GM23338 (cell line): ENCODE measurements at regions not wholly inside any gene's neighbourhood (a gene's known extent, or its start where the extent isn't known, plus 50 kb on each side); places are given as distances from the start of the nearest gene placed in this dataset.

Experiments
- ATAC-seq: fragments of 200-7000 bp; cut with Tn5 transposase; 3 replicates; pipeline ENCODE4 v1.9.1; 2020
- DNase-seq: peaks from one replicate; pipeline ENCODE4 v3.0.0-alpha.2; 2015; ENCODE audit warnings: low spot score
- H2AFZ ChIP-seq: fragments of 200-600 bp; sonication (generic); 2 replicates; pipeline ENCODE4 v1.8.0; 2016; ENCODE audit warnings: antibody characterized with exemption, mild to moderate bottlenecking, moderate library complexity
- H3F3A ChIP-seq: fragments of 200-600 bp; sonication (generic); replicated peaks from 2 replicates; pipeline ENCODE4 v1.8.0; 2017; ENCODE audit warnings: antibody characterized with exemption, mixed run types, low read depth
- H3K27ac ChIP-seq: fragments of 200-600 bp; sonication (generic); 2 replicates; pipeline ENCODE4 v1.6.1; 2016; ENCODE audit warnings: low read depth
- H3K27me3 ChIP-seq: fragments of 200-600 bp; sonication (generic); 2 replicates; pipeline ENCODE4 v1.8.0; 2016; ENCODE audit warnings: mild to moderate bottlenecking, mixed run types, moderate library complexity; ENCODE audit not compliant: insufficient read depth
- H3K36me3 ChIP-seq: fragments of 200-600 bp; sonication (generic); 2 replicates; pipeline ENCODE4 v1.8.0; 2016; ENCODE audit warnings: mild to moderate bottlenecking; ENCODE audit not compliant: insufficient read depth
- H3K4me1 ChIP-seq: fragments of 200-600 bp; sonication (generic); 2 replicates; pipeline ENCODE4 v1.8.0; 2016; ENCODE audit warnings: mild to moderate bottlenecking, moderate library complexity; ENCODE audit not compliant: insufficient read depth
- H3K4me2 ChIP-seq: fragments of 200-600 bp; sonication (generic); 2 replicates; pipeline ENCODE4 v1.7.1; 2017; ENCODE audit warnings: mixed run types
- H3K4me3 ChIP-seq: fragments of 200-600 bp; sonication (generic); 2 replicates; pipeline ENCODE4 v1.6.1; 2016; ENCODE audit warnings: mixed run types
- H3K79me2 ChIP-seq: fragments of 200-600 bp; sonication (generic); replicated peaks from 2 replicates; pipeline ENCODE4 v1.8.0; 2017; ENCODE audit warnings: mild to moderate bottlenecking; ENCODE audit not compliant: insufficient read depth
- H3K9me2 ChIP-seq: fragments of 200-600 bp; sonication (generic); 2 replicates; pipeline ENCODE4 v1.8.0; 2017; ENCODE audit not compliant: insufficient read depth
- H4K20me1 ChIP-seq: fragments of 200-600 bp; sonication (generic); replicated peaks from 2 replicates; pipeline ENCODE4 v1.8.0; 2017; ENCODE audit warnings: mild to moderate bottlenecking; ENCODE audit not compliant: insufficient read depth
- H3K27ac Mint-ChIP-seq: 2 replicates; pipeline ENCODE4 v1.8.0; 2020; ENCODE audit warnings: inconsistent platforms, mild to moderate bottlenecking, moderate library complexity, mixed read lengths
- H3K27me3 Mint-ChIP-seq: 3 replicates; pipeline ENCODE4 v1.8.0; 2022; ENCODE audit warnings: low read depth, mild to moderate bottlenecking, moderate library complexity, mixed read lengths, inconsistent platforms; ENCODE audit not compliant: insufficient read depth, poor library complexity
- H3K36me3 Mint-ChIP-seq: 3 replicates; pipeline ENCODE4 v1.8.0; 2021; ENCODE audit warnings: low read depth, mild to moderate bottlenecking, inconsistent platforms, moderate library complexity, mixed read lengths
- H3K4me1 Mint-ChIP-seq: 3 replicates; pipeline ENCODE4 v1.8.0; 2020; ENCODE audit warnings: mild to moderate bottlenecking, inconsistent platforms, mixed read lengths
- H3K4me3 Mint-ChIP-seq: 3 replicates; pipeline ENCODE4 v1.8.0; 2021; ENCODE audit warnings: moderate library complexity, mild to moderate bottlenecking, inconsistent platforms, mixed read lengths
- H3K9me3 Mint-ChIP-seq: 3 replicates; pipeline ENCODE4 v1.8.0; 2020; ENCODE audit warnings: moderate library complexity, mild to moderate bottlenecking, inconsistent platforms, mixed read lengths
- CREB1 ChIP-seq: fragments of 250-450 bp; sonication (Bioruptor Pico); IDR thresholded peaks from 2 replicates; pipeline ENCODE4 v1.5.0; 2020; ENCODE audit warnings: low read depth, mild to moderate bottlenecking, moderate library complexity
- CTCF ChIP-seq, 2 experiments: fragments of 200-600 bp in 1 of 2; sonication (generic) in 1 of 2; conservative IDR thresholded peaks; 2 replicates each; pipeline versions ENCODE4 v1.5.1 to v1.6.1; 2016 to 2017; ENCODE audit warnings: antibody characterized with exemption in 2 of 2, low read depth in 2 of 2, mild to moderate bottlenecking in 2 of 2, moderate library complexity in 1 of 2
- EZH2 ChIP-seq: fragments of 200-600 bp; sonication (generic); IDR thresholded peaks from one replicate; pipeline ENCODE4 v1.8.0; 2017; ENCODE audit warnings: antibody characterized with exemption, mild to moderate bottlenecking, low read depth; ENCODE audit not compliant: unreplicated experiment
- JUNB ChIP-seq: IDR thresholded peaks from one replicate; pipeline ENCODE4 v1.6.1; 2016; ENCODE audit warnings: antibody characterized with exemption; ENCODE audit not compliant: unreplicated experiment
- NANOG ChIP-seq: IDR thresholded peaks from 2 replicates; pipeline ENCODE4 v1.6.1; 2016; ENCODE audit warnings: antibody characterized with exemption, borderline replicate concordance
- POLR2AphosphoS5 ChIP-seq: IDR thresholded peaks from 2 replicates; pipeline ENCODE4 v1.6.1; 2016; ENCODE audit warnings: antibody characterized with exemption, low read depth
- REST ChIP-seq: IDR thresholded peaks from one replicate; pipeline ENCODE4 v1.6.1; 2018; ENCODE audit warnings: antibody characterized with exemption; ENCODE audit not compliant: unreplicated experiment
- STAT1 ChIP-seq: IDR thresholded peaks from one replicate; pipeline ENCODE4 v1.6.1; 2016; ENCODE audit warnings: antibody characterized with exemption; ENCODE audit not compliant: unreplicated experiment
- ZNF114 ChIP-seq: fragments of 250-450 bp; sonication (Bioruptor Pico); IDR thresholded peaks from 2 replicates; pipeline ENCODE4 v1.5.0; 2020; ENCODE audit warnings: mild to moderate bottlenecking, moderate library complexity
- ZNF331 ChIP-seq: fragments of 250-450 bp; sonication (Bioruptor Pico); IDR thresholded peaks from 2 replicates; pipeline ENCODE4 v1.5.0; 2020; ENCODE audit warnings: low read depth, mild to moderate bottlenecking, moderate library complexity
- ZNF462 ChIP-seq: fragments of 250-450 bp; sonication (Bioruptor Pico); IDR thresholded peaks from 2 replicates; pipeline ENCODE4 v1.5.0; 2020; ENCODE audit warnings: mild to moderate bottlenecking, moderate library complexity
- TF ChIP-seq, protein P1 (sequence below): IDR thresholded peaks from 2 replicates; pipeline ENCODE4 v1.6.1; 2016; ENCODE audit warnings: antibody characterized with exemption

DNA sequence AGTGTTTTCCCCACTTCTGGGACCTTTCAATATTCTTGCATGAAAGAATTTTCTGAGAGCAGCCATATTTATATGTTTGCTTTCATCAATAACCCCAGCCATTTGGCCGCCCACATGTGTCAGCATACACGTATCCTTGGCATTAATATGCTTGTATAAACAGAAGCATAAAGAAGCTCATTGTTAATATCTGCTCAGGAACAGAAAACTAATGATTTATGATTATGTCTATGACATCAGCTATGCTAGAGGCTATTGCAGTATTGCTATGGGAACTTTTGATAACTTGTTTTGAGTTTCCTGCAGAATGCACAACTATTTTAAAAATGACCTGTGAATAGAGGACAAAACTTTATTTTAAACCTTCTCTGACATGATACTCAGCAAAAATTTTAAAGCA, 300.9 kb upstream of the MTPN start:
- DNase-seq (no peak), ATAC-seq (no peak)
- Histone ChIP-seq H3K27me3 (no peaks in the 10 kb centered on the region), H3K4me2 (no peak overlapping the region), H3K9me2 (no peaks in the 10 kb centered on the region), H3K27ac (no peak overlapping the region), H3K4me1 (no peaks in the 10 kb centered on the region), H2AFZ (no peak overlapping the region), H3K79me2 (no peaks in the 10 kb centered on the region), H4K20me1 (no peaks in the 10 kb centered on the region), H3K36me3 (no peaks in the 10 kb centered on the region), H3F3A (no peaks in the 10 kb centered on the region), H3K4me3 (no peak overlapping the region)
- H3K9me3 Mint-ChIP-seq, result no peaks in the 10 kb centered on the region; the same call in 2 of the 3 replicates
- no peaks in the 10 kb centered on the region for H3K36me3 Mint-ChIP-seq
- H3K4me3 Mint-ChIP-seq, result no peak overlapping the region
- no peaks in the 10 kb centered on the region for H3K4me1 Mint-ChIP-seq
- H3K27ac Mint-ChIP-seq, result no peak overlapping the region
- no peaks in the 10 kb centered on the region for H3K27me3 Mint-ChIP-seq
- no peak for TF ChIP-seq ZNF331 (CRISPR knock-in tag)
- no peak for TF ChIP-seq ZNF114 (CRISPR knock-in tag)
- no peak for TF ChIP-seq EZH2
- no peak for TF ChIP-seq JUNB
- TF ChIP-seq REST, result no peak
- no peak for TF ChIP-seq STAT1
- no peak for TF ChIP-seq POLR2AphosphoS5
- no peak for TF ChIP-seq NANOG
- TF ChIP-seq CREB1 (CRISPR knock-in tag), result no peak
- no peak for TF ChIP-seq CTCF (conservative IDR thresholded peaks at IDR 0.05; ENCODE audit: low read depth in 2 of 2)
- TF ChIP-seq ZNF462 (CRISPR knock-in tag), result no peak
- TF ChIP-seq, protein P1, sequence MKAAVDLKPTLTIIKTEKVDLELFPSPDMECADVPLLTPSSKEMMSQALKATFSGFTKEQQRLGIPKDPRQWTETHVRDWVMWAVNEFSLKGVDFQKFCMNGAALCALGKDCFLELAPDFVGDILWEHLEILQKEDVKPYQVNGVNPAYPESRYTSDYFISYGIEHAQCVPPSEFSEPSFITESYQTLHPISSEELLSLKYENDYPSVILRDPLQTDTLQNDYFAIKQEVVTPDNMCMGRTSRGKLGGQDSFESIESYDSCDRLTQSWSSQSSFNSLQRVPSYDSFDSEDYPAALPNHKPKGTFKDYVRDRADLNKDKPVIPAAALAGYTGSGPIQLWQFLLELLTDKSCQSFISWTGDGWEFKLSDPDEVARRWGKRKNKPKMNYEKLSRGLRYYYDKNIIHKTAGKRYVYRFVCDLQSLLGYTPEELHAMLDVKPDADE, result no peak
